KOPT-K1 (cell line): ENCODE measurements at regions not wholly inside any gene's neighbourhood (a gene's known extent, or its start where the extent isn't known, plus 50 kb on each side); places are given as distances from the start of the nearest gene placed in this dataset.

Experiments
- H3K27ac ChIP-seq: fragments of 200-600 bp; sonication (generic); 2 replicates; pipeline ENCODE4 v1.5.1; 2016; ENCODE audit warnings: antibody characterized with exemption, mild to moderate bottlenecking, low read depth, low read length; ENCODE audit not compliant: poor library complexity, severe bottlenecking
- H3K36me3 ChIP-seq: fragments of 200-600 bp; sonication (generic); 2 replicates; pipeline ENCODE4 v1.5.1; 2017; ENCODE audit warnings: antibody characterized with exemption, mild to moderate bottlenecking, low read length, moderate library complexity; ENCODE audit not compliant: insufficient read depth
- H3K9me3 ChIP-seq: fragments of 200-600 bp; sonication (generic); 2 replicates; pipeline ENCODE4 v1.5.1; 2017; ENCODE audit warnings: antibody characterized with exemption, low read length, mild to moderate bottlenecking; ENCODE audit not compliant: insufficient read depth, poor library complexity, severe bottlenecking

DNA sequence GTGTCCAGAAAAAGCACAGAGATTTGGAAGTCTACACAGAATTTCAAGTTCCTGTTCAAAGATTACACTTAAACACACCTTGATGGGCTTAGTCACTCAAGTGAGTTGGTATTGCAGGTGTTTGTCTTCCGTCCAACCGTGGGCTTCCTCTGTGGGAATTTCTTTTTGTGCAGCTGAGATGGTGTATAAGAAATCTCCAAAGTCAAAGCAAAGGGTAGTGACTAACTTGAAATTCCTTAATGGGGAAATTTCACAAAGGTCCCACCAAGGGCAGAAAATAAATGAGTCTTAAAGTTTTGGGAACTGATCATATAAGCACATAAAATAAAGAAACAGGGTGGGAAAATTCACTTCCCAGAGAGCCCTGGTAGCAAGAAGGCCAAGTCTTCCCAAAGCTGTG lies 102.0 kb upstream of the TNFAIP3 start:
- Histone ChIP-seq H3K9me3 (no peaks in the 10 kb centered on the region), H3K36me3 (no peaks in the 10 kb centered on the region), H3K27ac (no peak overlapping the region)

DNA sequence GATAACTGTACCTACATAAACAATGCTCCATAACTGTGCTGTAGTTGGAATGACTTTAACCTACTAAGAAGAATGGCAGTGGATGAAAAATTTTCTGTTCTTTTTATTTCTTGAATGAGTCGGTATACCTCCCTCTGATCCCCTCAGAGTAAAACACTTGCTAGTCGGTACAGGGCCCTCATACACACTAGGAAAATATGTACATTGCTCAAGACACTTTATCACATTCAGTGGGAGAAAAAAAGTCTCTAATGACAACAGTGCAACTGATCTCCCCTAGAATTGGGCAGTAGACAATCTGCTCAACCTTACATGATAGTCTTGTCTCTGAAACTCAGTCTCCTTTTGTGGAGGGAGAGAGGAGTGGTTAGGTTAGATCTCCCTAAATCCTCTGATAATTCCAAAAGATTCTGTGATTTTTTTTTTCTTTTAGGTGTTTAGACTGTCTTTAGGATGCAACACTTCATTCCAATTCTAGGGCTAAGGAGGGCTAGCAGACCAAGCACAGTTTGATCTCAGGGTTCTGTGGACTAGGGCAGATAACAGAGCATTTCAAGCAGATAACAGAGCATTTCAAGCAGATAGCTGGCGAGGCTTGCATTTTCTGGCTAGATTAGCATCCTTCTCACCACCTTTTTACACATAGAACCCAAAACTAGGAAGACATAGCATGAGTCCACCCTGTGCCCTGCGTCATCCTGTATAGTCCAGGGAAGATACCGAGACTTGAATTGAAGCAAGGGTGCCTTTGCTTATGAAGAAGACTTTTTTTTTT lies 100.3 kb upstream of the TNFAIP3 start:
- no peaks in the 10 kb centered on the region for H3K36me3 ChIP-seq
- H3K9me3 ChIP-seq, result no peaks in the 10 kb centered on the region
- H3K27ac ChIP-seq, result peak overlapping the region; percentile 76

DNA sequence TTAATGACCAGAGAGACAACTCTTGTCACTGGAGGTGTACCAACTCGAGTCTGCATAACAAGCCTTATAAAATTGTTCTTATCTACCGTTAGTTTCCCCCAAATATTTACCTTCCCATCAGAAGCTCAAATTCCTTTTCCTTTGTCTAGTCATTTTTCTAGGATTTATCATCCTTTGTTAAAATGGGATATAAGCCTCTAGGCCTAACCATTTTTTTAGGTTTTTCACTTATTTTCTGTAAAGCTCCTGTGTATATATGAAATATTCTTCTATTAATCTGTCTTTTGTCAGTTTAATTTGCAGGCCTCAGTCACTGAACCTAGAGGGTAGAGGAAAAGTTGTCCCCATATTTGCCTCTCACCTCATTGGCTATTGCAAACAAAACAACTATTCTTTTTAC lies 99.6 kb upstream of the TNFAIP3 start:
- peak overlapping the region; percentile 76 for H3K27ac ChIP-seq

DNA sequence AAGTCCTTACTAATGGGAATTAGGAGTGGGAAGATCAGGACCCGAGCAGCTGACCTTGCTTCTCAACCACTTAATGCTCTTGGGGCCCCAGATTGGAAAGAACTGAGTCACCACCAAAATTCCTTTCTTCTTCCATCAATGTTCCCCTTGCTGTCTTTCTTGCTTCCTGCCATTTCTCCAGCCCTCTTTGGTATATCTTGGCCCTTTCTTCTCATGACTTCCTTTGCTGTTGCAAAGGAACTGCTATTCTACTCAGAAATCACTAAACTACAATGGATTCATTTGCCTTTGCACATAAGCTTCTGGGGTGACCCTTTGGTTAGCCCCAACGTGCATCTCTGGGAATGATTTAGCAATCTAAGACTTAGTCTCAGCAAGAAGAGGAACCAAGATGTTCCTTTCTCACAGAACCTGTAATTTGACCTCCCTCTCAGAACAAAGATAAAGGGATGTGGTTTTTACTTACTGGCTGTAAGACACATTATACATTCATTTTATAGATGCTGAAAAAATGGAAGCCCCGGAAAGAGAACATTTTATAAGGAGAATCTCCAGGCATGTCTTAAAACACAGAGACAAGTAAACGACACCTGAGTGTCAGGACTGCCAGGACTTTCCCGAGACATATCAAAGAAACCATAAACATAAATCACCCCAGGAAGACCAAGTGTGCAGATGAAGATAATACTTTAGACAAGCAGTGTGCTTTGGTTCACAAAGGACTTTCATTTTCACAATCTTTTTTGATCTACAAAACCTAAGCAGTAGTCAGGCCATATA lies 99.0 kb upstream of the TNFAIP3 start:
- H3K36me3 ChIP-seq, result no peaks in the 10 kb centered on the region
- peak overlapping the region; percentile 76 for H3K27ac ChIP-seq
- H3K9me3 ChIP-seq, result no peaks in the 10 kb centered on the region

More for the DNA sequence above, 99.6 kb upstream of the TNFAIP3 start:
- Histone ChIP-seq H3K9me3 (no peaks in the 10 kb centered on the region), H3K36me3 (no peaks in the 10 kb centered on the region)

DNA sequence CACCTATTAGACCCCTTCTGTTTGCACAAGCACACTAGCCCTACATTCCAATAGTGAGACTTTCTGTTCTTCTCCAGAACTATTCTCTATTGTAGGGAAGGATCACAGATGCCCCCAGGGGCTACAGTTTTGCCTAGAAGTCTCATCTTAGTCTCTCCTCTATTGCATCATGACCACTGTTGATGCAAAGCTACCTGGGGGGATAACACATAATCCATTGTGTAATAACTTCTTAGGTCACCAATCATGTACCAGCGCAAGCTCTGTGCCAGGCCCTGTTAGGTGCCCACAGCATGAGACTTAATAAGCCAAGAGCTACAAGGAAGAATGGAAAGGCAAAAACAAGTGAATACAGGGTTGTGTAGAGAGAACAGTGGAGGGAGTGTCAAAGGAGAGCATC lies 98.1 kb upstream of the TNFAIP3 start:
- peak overlapping the region; percentile 76 for H3K27ac ChIP-seq
- no peaks in the 10 kb centered on the region for H3K36me3 ChIP-seq
- no peaks in the 10 kb centered on the region for H3K9me3 ChIP-seq

DNA sequence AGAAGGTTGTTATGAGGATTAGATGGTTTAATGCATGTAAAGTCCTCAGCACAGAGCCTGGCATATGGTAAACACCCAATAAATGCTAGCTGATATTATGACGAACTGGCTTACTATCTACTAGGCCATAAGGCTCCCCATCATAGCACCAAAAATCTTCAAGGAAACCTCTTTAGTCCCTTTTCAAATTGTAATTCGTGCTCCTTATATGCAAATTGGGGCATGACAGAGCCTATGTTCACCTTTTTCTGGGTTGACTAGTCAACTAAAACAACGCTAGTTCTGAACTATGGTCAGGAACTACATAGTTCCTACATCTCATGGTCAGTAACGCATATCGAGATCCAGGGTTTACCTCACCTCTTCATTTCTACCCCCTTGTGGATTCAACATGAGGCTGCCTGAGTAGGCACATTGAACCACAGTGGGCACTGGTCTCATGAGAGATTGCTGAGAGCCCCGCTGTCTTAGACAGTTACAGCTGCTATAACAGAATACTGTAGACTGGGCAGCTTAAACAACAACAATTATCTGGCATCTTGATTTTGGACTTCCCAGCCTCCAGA lies 97.2 kb upstream of the TNFAIP3 start:
- no peak overlapping the region for H3K27ac ChIP-seq
- no peaks in the 10 kb centered on the region for H3K36me3 ChIP-seq
- no peaks in the 10 kb centered on the region for H3K9me3 ChIP-seq

DNA sequence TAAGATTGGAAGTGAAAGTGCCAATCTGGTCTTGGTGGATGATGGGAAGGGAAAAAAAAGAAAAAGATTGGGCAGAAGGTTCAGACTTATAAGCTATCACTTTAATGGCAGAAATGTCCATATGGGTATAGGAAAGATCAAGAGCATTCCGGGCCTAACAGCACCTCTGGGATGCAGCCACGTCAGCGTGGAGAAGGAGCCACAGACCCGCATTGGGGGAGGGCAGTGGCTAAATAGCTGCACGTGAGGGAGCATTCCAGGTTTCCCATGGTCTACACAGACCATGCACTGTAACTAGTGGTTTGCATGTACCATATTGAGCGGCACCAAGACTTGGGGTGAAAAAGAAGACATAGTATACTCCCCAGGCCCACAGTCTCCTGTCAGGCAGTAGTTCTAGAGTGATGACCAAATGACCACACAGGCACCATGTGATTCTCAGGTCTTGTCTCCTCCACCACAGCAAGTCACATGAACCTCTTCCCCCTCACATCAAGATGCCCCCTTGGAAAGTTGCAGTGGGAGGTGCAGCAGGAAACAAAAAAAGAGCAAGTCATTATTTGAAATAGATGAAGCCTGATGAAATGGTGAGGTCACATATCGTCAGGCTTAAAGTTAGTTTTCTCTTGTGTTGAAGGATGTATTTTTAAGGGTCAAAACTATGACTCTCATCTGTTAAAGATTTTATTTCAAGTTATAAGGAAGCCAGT lies 94.4 kb upstream of the TNFAIP3 start:
- Histone ChIP-seq H3K27ac (no peak overlapping the region), H3K36me3 (no peaks in the 10 kb centered on the region), H3K9me3 (no peaks in the 10 kb centered on the region)

DNA sequence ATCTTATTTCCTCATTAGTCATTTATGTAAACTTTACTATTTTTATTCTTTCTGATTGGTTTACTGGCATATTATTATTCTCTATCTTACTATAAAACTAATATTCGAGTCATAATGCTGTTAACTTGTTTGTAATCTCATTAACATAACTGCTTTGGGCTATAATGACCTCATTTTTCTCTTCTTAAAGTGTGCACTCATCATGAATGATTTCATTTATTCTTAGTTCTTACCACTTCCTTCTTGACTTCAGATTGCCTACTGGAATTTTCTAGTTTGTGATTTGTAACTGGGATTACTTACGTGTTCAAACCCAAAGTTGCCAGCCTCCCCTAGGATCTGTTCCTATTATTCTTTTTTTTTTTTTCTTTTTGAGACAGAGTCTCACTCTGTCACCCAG lies 91.8 kb upstream of the TNFAIP3 start:
- no peaks in the 10 kb centered on the region for H3K9me3 ChIP-seq
- no peaks in the 10 kb centered on the region for H3K36me3 ChIP-seq
- H3K27ac ChIP-seq, result no peak overlapping the region

DNA sequence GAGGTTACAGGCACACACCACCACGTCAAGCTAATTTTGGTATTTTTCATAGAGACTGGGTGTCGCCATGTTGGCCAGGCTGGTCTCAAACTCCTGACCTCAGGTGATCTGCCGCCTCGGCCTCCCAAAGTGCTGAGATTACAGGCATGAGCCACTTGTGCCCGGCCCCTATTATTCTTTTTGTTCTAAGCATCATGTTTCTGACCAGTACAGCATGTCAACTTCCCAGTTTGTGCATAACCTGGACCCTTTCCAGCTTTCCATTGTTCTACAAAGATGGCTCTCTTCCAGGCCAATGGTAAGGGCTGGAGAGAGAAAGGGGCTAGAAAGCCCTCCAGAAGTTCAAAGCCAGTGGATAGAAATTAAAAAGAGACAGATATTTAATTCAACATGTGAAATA lies 91.3 kb upstream of the TNFAIP3 start:
- Histone ChIP-seq H3K9me3 (no peaks in the 10 kb centered on the region), H3K27ac (no peak overlapping the region), H3K36me3 (no peaks in the 10 kb centered on the region)

DNA sequence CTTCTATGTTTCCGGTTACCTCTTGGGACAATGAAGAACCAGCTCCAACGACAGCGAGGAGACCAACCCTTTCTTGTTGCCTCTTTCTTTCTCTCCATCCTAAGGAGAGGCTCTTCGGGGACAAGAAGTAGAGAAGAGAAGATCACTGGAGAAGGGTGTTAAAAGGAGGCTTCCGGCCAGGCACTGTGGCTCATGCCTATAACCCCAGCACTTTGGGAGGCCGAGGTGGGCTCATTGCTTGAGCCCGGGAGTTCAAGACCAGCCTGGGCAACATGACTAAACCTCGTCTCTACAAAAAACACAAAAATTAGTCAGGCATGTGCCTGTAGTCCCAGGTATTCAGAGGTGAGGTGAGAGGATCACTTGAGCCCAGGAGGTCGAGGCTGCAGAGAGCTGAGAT lies 90.8 kb upstream of the TNFAIP3 start:
- no peaks in the 10 kb centered on the region for H3K9me3 ChIP-seq
- no peak overlapping the region for H3K27ac ChIP-seq
- H3K36me3 ChIP-seq, result no peaks in the 10 kb centered on the region

DNA sequence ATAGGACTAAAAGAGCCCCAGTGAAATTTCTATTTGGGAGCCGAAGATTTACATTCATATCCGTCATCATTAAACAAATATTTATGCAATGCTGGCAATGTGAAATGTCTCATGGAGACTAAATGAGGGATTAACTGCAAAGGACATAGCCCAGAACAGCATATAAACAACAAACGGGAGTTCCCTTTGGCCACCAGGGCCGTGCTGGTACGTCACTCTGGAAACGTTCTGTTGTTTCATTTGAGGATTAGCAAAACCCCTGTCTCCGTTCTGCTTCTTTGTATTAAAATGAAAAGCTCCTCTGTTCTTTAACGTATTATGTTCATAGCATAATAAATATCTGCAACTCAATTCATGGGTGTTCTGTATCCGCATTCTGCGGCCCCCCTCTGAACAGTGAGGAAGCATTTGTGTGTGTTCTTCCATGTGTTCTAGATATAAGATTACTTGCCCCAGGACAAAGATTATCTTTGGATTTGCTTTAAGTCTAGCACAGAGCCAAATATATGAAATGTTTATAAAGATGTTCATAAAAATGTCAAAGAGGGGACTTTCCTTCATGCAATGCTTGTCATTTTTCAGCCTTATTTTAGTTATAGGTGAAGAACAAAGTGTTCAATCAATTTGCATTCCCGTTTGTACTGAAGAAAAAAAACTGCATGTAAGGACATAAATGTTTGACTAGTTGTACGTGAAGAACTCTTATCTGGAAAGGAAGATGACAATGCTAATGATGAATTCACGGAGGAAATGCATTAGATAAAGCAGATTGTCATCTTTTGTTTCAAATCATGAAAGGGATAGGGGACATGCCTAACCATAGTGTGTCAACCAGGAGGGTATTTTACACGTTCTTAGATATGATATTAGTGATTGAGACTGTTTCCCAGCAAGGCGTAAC lies 90.0 kb upstream of the TNFAIP3 start:
- H3K9me3 ChIP-seq, result no peaks in the 10 kb centered on the region
- no peak overlapping the region for H3K27ac ChIP-seq
- no peaks in the 10 kb centered on the region for H3K36me3 ChIP-seq

DNA sequence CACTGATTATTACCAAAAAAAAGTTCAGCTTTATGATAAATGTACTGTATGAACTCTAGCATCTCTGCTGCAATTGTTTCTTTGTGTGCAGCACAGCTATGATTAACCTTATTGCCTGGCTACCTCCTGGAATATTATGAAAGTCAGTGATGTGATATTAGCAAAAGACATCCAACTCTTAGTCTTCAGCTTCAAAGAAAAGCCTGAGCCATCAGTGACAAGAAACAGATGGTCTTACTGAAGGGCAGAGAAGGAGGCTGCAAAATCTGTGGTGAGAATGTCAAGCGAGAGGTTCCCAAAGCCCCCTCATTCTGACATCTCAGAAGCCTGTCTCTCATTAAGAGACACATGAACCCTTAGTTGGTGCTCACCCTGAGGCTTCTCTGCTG lies 89.4 kb upstream of the TNFAIP3 start:
- H3K9me3 ChIP-seq, result no peaks in the 10 kb centered on the region
- H3K27ac ChIP-seq, result no peak overlapping the region
- H3K36me3 ChIP-seq, result no peaks in the 10 kb centered on the region

DNA sequence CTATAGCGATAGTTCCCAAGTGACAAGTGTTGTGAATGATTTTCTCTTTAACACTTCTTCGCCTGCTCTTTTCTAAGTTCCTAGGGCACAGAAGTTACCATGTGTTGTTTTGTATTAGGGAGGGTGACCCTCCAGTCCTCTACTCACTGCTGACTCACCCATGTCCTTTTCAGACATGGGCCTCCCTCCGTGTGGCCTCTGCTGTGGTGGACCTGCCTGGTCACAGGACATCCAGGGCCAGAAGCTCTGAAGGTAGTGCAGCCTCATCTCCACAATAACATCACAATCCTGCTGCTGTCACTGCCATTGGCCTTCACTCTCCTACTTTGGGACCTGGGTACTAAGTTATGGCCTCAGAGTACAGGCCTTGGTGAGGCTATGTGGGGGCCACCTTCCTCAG lies 87.1 kb upstream of the TNFAIP3 start:
- Histone ChIP-seq H3K36me3 (no peaks in the 10 kb centered on the region), H3K27ac (no peak overlapping the region)

DNA sequence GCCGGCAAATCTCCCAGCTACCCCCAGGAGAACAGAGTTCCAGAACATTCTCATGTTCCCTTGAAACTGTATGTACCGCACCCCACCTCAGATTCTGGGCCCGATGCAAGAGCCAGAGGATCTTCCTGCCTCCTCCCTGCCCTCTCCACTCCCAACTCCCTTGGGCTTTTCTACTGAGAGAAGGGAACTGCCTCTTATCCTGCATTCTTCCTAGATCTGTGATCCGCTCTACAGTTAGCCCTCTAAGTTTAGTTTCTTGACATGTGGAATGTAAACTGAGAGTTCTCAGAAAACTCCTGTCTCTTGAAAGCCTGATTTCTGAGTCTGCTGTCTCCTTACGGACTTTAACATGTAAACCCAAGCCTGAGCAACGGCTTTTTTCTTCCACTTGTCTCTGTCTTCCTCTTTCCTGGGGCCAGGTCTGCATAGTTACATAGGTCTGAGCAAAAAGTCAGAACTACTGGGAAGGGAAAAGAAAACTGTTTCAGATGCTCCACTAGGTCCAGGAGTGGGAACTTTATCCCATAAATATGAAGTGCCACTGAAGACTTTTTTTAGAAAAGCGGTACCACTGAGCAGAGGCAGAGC lies 86.5 kb upstream of the TNFAIP3 start:
- Histone ChIP-seq H3K27ac (no peak overlapping the region), H3K9me3 (no peaks in the 10 kb centered on the region), H3K36me3 (no peaks in the 10 kb centered on the region)

More for the DNA sequence above, 87.1 kb upstream of the TNFAIP3 start:
- H3K9me3 ChIP-seq, result no peaks in the 10 kb centered on the region
